Inferior parietal cortex (tissue), 1 donor: ENCODE measurements at regions not wholly inside any gene's neighbourhood (a gene's known extent, or its start where the extent isn't known, plus 50 kb on each side); places are given as distances from the start of the nearest gene placed in this dataset.

Experiments used
- DNase-seq: peaks from one replicate; pipeline ENCODE4 v3.0.0-alpha.2; 2016; ENCODE audit errors: extremely low spot score

DNA sequence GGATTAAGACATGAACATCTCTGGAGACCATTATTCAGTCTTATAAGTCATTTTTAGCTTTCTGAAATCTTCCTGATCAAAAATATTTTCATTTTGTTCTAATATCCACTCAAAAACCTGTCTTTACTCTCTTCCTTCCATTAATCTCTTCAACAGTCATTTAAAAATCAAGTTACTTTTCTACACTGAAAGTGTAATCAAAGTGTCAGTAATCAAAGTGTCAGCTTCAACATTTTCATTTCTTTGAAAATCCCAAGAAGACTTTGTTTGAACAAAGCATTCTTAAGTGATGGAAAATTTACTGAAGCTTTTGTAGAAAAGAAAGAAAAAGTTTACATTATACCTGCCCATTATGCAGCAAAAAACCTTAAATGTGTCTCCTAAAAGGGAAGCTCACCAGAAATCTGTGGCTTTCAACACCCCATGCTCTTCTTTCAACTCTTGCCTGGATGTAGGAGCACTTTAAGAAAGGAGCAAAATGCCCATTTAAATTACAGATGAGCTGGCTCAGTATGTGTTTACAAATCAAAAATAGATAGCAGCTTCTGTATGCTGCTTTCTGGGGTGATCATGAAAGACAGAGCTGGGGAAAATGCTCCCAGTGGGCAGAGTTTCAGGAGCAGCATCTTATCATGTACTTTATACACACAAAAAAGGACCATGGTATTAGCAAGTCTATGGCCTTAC, 260.8 kb upstream of the NCAM2 start:
- DNase-seq: peak; percentile 16

GRCh38 chr21:20739421-20739820, 258.8 kb upstream of the NCAM2 start:
- no peak for DNase-seq

- no peak for DNase-seq
Observed at GRCh38 chr21:20741445-20741844, 256.8 kb upstream of the NCAM2 start.

GRCh38 chr21:20760221-20760620, 238.0 kb upstream of the NCAM2 start:
- peak; percentile 29 for DNase-seq

- no peak for DNase-seq
Observed at GRCh38 chr21:20774737-20775136, 223.5 kb upstream of the NCAM2 start.

- no peak for DNase-seq
Observed at GRCh38 chr21:20779321-20779720, 218.9 kb upstream of the NCAM2 start.

- peak; percentile 57 for DNase-seq
Observed at GRCh38 chr21:20783611-20784010, 214.6 kb upstream of the NCAM2 start.

DNA sequence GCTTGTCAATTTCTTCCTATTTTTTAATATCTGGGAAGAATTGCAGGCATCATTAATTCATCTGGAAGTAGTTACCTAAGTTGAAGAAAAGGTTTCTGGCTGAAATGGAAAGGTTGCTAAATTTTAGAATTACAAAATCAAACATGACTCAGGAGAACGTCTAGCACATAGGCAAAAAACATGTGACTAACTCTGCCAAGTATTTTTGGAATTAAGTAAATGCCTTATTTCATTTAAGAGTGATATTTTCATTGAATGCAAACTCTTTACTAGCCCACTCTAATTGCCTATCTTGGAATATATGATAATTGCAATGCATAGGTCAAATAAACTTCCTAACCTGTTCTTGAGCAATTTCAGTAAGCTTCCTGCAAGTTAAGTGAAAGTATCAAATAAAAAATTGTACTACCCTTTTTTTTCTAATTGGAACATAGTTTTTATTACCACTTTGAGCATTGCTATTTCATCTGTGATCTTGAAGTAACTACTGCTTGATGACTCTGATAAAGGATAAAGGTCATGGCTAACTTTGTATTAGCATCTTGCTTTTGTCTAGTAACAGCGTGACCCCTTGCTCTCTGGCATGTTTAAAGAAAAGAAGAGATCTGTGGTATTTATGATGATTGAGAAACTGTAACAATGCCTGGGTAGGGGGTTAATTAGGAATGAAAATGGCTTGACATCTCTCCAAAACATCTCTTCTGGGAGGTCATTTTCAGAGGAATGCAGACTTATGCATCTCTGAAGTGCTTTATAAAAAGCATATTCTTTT, 208.3 kb upstream of the NCAM2 start:
- DNase-seq: no peak

GRCh38 chr21:20800106-20800505, 198.1 kb upstream of the NCAM2 start:
- DNase-seq: no peak

GRCh38 chr21:20802201-20802600, 196.0 kb upstream of the NCAM2 start:
- peak; percentile 54 for DNase-seq

GRCh38 chr21:20802631-20803260, 195.5 kb upstream of the NCAM2 start:
- DNase-seq: peak; percentile 86

- DNase-seq: no peak
Observed at GRCh38 chr21:20811702-20812101, 186.5 kb upstream of the NCAM2 start.

DNA sequence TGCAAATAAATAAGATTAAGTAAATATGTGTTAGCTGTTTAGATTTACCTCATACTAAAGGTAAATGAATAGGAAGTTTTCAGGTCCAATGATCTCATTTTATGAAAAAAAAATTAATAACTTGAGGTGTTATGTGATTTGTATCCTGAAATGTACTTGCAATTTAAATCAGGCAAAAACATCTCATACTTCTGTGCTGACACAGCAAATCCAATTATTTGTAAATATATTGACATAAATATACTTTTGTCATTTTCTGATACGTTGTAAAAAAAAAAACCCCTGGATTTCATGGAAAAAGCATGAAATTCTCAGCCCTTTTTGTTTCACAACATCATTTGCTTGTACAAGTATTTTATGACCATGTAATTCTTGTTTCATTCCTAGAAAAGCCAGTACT, 184.1 kb upstream of the NCAM2 start:
- no peak for DNase-seq

GRCh38 chr21:20822666-20823065, 175.5 kb upstream of the NCAM2 start:
- peak; percentile 59 for DNase-seq

DNA sequence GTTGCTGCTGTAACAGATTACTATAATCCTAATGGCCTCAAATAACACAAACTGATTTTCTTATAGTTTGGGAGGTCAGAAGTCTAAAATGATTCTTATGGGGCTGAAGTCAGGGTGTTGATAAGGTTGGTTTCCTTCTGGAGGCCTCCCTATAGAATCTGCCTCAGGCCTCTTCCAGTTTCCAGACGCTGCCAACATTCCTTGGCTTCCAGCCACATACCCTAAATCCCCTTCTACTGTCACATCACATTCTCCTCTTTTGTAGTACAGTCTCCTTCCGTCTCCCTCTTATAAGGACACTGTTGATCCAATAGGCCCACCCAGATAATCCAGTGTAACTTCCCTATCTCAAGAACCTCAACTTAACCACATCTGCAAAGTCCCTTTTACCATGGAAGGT, 145.3 kb upstream of the NCAM2 start:
- DNase-seq: no peak

- DNase-seq: no peak
Observed at GRCh38 chr21:20856926-20857325, 141.3 kb upstream of the NCAM2 start.

DNA sequence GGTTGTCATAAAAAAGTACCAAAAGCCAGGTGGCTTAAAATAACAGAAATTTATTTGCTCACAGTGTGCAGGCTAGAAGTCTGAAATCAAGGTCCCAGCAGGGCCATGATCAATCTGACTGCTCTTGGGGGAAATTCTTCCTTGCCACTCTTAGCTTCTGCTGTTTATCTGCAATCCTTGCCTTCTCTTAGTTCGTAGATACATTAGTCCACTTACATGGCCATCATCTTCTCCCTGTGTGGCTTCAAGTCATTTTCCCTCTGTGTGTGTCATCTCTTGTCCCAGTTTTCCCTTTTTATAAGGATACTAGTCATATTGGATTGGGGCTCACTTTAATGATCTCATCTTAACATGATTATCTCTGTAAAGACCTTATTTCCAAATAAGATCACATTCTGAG, 124.0 kb upstream of the NCAM2 start:
- DNase-seq: no peak

- DNase-seq: no peak
Observed at GRCh38 chr21:20875742-20876141, 122.5 kb upstream of the NCAM2 start.

DNA sequence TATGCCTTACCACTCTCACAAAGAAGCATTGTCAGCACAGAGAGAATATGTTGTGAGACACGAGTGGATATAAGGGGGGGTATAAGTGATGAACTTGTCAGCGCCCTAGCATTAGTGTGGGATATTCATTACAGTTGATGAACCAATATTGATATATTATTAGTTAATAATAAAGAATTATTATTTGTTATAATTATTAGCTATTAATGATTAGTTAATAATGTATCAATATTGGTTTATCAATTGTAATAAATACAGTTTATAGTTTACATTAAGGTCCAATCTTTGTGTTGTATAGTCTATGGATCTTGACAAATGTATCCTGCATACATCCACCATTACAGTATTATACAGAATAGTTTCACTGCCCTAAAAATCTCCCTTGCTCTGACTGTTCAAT, 120.2 kb upstream of the NCAM2 start:
- DNase-seq: no peak

- peak; percentile 78 for DNase-seq
Observed at GRCh38 chr21:20882462-20883407, 115.5 kb upstream of the NCAM2 start.

DNA sequence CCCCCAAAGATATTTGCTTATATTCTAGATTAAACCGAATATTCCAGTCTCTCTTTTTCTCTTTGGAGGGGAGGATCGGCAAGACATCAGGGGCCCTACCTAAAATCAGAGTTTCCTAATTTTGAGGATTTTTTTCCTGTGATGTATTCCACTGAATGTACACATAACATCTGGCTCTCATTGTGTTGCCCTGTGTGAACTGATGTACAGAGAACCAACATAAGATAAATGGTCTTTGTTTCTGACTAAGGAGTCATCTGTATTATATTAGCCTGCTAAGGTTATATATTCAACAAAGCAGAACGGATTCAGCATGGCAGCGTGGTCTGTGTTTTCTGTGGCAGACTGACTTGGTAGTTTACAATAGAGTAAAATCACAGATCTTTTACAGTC, 114.8 kb upstream of the NCAM2 start:
- no peak for DNase-seq

GRCh38 chr21:20902511-20902910, 95.7 kb upstream of the NCAM2 start:
- DNase-seq: peak; percentile 78
